ENCODE measurements at regions not wholly inside any gene's neighbourhood (a gene's known extent, or its start where the extent isn't known, plus 50 kb on each side); places are given as distances from the start of the nearest gene placed in this dataset.
A peak's percentile ranks its signal among the peaks of the same experiment; 100 is the strongest.
"Not testable (repeated sequence)": the region's sequence is repeated elsewhere in the genome, so short reads cannot be mapped to it uniquely, and the experiment has no call there.

GRCh38 chr12:127970491-127970890 is 296.5 kb upstream of the TMEM132C start:
- Mint-ChIP-seq H3K9me3 (peaks cover 6 to 32% (median 7%) of the 10 kb centered on the region in 3 donors), H3K36me3 (no peaks in the 10 kb centered on the region), H3K27ac (no peak overlapping the region), H3K4me1 (no peaks in the 10 kb centered on the region), H3K4me3 (no peak overlapping the region), H3K27me3 (no peaks in the 10 kb centered on the region)

GRCh38 chr12:127980585-127980984 is 286.4 kb upstream of the TMEM132C start:
- Mint-ChIP-seq H3K4me1 (no peaks in the 10 kb centered on the region), H3K27ac (peak overlapping the region in 1 of 3 donors; percentile 38), H3K36me3 (no peaks in the 10 kb centered on the region), H3K4me3 (no peak overlapping the region), H3K9me3 (peaks cover 0 to 16% (median 7%) of the 10 kb centered on the region in 3 donors), H3K27me3 (no peaks in the 10 kb centered on the region)

- H3K36me3 Mint-ChIP-seq, result no peaks in the 10 kb centered on the region
- H3K4me1 Mint-ChIP-seq, result no peaks in the 10 kb centered on the region
- peaks cover 0 to 8% (median 5%) of the 10 kb centered on the region in 3 donors for H3K9me3 Mint-ChIP-seq
- H3K4me3 Mint-ChIP-seq, result no peak overlapping the region
- no peaks in the 10 kb centered on the region for H3K27me3 Mint-ChIP-seq
- no peak overlapping the region for H3K27ac Mint-ChIP-seq
Observed at GRCh38 chr12:127981875-127982274, 285.1 kb upstream of the TMEM132C start.

GRCh38 chr12:127983213-127983791 is 283.7 kb upstream of the TMEM132C start:
- H3K4me1 Mint-ChIP-seq, H3K4me3 Mint-ChIP-seq, H3K27me3 Mint-ChIP-seq, H3K36me3 Mint-ChIP-seq, H3K9me3 Mint-ChIP-seq, H3K27ac Mint-ChIP-seq: not testable (repeated sequence)

GRCh38 chr12:127984386-127985055 is 282.4 kb upstream of the TMEM132C start:
- no peak overlapping the region for H3K4me3 Mint-ChIP-seq
- no peak overlapping the region for H3K27ac Mint-ChIP-seq
- peaks cover 0 to 4% (median 0%) of the 10 kb centered on the region in 3 donors for H3K9me3 Mint-ChIP-seq
- no peaks in the 10 kb centered on the region for H3K4me1 Mint-ChIP-seq
- no peaks in the 10 kb centered on the region for H3K27me3 Mint-ChIP-seq
- peaks cover 2% of the 10 kb centered on the region for H3K36me3 Mint-ChIP-seq

- no peaks in the 10 kb centered on the region for H3K4me1 Mint-ChIP-seq
- peaks cover 2% of the 10 kb centered on the region for H3K36me3 Mint-ChIP-seq
- H3K4me3 Mint-ChIP-seq, result no peak overlapping the region
- no peak overlapping the region for H3K27ac Mint-ChIP-seq
- no peaks in the 10 kb centered on the region for H3K27me3 Mint-ChIP-seq
- H3K9me3 Mint-ChIP-seq, result peaks cover 2 to 4% (median 3%) of the 10 kb centered on the region in 3 donors
Observed at GRCh38 chr12:127987199-127987901, 279.6 kb upstream of the TMEM132C start.

- peaks cover 2% of the 10 kb centered on the region for H3K36me3 Mint-ChIP-seq
Observed at GRCh38 chr12:127991485-127991884, 275.5 kb upstream of the TMEM132C start.

GRCh38 chr12:127998988-127999387 is 268.0 kb upstream of the TMEM132C start:
- H3K4me1 Mint-ChIP-seq, result no peaks in the 10 kb centered on the region
- H3K27me3 Mint-ChIP-seq, result no peaks in the 10 kb centered on the region
- peaks cover 2% of the 10 kb centered on the region for H3K36me3 Mint-ChIP-seq
- H3K9me3 Mint-ChIP-seq, result peaks cover 2 to 17% (median 7%) of the 10 kb centered on the region in 3 donors
- no peak overlapping the region for H3K27ac Mint-ChIP-seq
- H3K4me3 Mint-ChIP-seq, result no peak overlapping the region

More at GRCh38 chr12:127991485-127991884, 275.5 kb upstream of the TMEM132C start:
- no peaks in the 10 kb centered on the region for H3K4me1 Mint-ChIP-seq
- no peaks in the 10 kb centered on the region for H3K27me3 Mint-ChIP-seq
- H3K9me3 Mint-ChIP-seq, result peaks cover 6 to 7% (median 6%) of the 10 kb centered on the region in 3 donors
- no peak overlapping the region for H3K4me3 Mint-ChIP-seq
- H3K27ac Mint-ChIP-seq, result no peak overlapping the region

- H3K9me3 Mint-ChIP-seq, result peaks cover 0 to 17% (median 4%) of the 10 kb centered on the region in 3 donors
- peak overlapping the region in 1 of 4 donors; percentile 57 for H3K4me3 Mint-ChIP-seq
- H3K36me3 Mint-ChIP-seq, result peaks cover 2% of the 10 kb centered on the region
- no peaks in the 10 kb centered on the region for H3K27me3 Mint-ChIP-seq
- no peaks in the 10 kb centered on the region for H3K4me1 Mint-ChIP-seq
- H3K27ac Mint-ChIP-seq, result no peak overlapping the region
Observed at GRCh38 chr12:128004383-128004938, 262.5 kb upstream of the TMEM132C start.

GRCh38 chr12:128007250-128007649 is 259.7 kb upstream of the TMEM132C start:
- H3K9me3 Mint-ChIP-seq, result peaks cover 0 to 17% (median 2%) of the 10 kb centered on the region in 3 donors
- H3K4me1 Mint-ChIP-seq, result no peaks in the 10 kb centered on the region
- H3K36me3 Mint-ChIP-seq, result peaks cover 2% of the 10 kb centered on the region
- no peak overlapping the region for H3K4me3 Mint-ChIP-seq
- H3K27ac Mint-ChIP-seq, result no peak overlapping the region
- no peaks in the 10 kb centered on the region for H3K27me3 Mint-ChIP-seq

- peaks cover 0 to 17% (median 2%) of the 10 kb centered on the region in 3 donors for H3K9me3 Mint-ChIP-seq
Observed at GRCh38 chr12:128008341-128008740, 258.6 kb upstream of the TMEM132C start.

GRCh38 chr12:128009108-128009507 is 257.9 kb upstream of the TMEM132C start:
- Mint-ChIP-seq H3K4me3 (no peak overlapping the region), H3K9me3 (peaks cover 2 to 17% (median 3%) of the 10 kb centered on the region in 3 donors), H3K27ac (no peak overlapping the region)

More at GRCh38 chr12:128008341-128008740, 258.6 kb upstream of the TMEM132C start:
- Mint-ChIP-seq H3K4me1 (no peaks in the 10 kb centered on the region), H3K27me3 (no peaks in the 10 kb centered on the region), H3K4me3 (no peak overlapping the region), H3K27ac (no peak overlapping the region), H3K36me3 (no peaks in the 10 kb centered on the region)

GRCh38 chr12:128012110-128012509 is 254.9 kb upstream of the TMEM132C start:
- H3K27me3 Mint-ChIP-seq, result no peaks in the 10 kb centered on the region
- H3K9me3 Mint-ChIP-seq, result peaks cover 2 to 14% (median 3%) of the 10 kb centered on the region in 3 donors
- no peaks in the 10 kb centered on the region for H3K36me3 Mint-ChIP-seq
- no peak overlapping the region for H3K4me3 Mint-ChIP-seq
- H3K27ac Mint-ChIP-seq, result peak overlapping the region in 1 of 3 donors; percentile 21
- H3K4me1 Mint-ChIP-seq, result no peaks in the 10 kb centered on the region

More at GRCh38 chr12:128009108-128009507, 257.9 kb upstream of the TMEM132C start:
- no peaks in the 10 kb centered on the region for H3K36me3 Mint-ChIP-seq
- no peaks in the 10 kb centered on the region for H3K27me3 Mint-ChIP-seq
- no peaks in the 10 kb centered on the region for H3K4me1 Mint-ChIP-seq

GRCh38 chr12:128015276-128015675 is 251.7 kb upstream of the TMEM132C start:
- H3K4me1 Mint-ChIP-seq, result no peaks in the 10 kb centered on the region
- no peak overlapping the region for H3K4me3 Mint-ChIP-seq
- no peak overlapping the region for H3K27ac Mint-ChIP-seq
- no peaks in the 10 kb centered on the region for H3K27me3 Mint-ChIP-seq
- peaks cover 3 to 15% (median 7%) of the 10 kb centered on the region in 3 donors for H3K9me3 Mint-ChIP-seq
- H3K36me3 Mint-ChIP-seq, result no peaks in the 10 kb centered on the region

GRCh38 chr12:128018067-128018466 is 248.9 kb upstream of the TMEM132C start:
- H3K4me3 Mint-ChIP-seq, result no peak overlapping the region
- H3K27me3 Mint-ChIP-seq, result no peaks in the 10 kb centered on the region
- peaks cover 3 to 17% (median 7%) of the 10 kb centered on the region in 3 donors for H3K9me3 Mint-ChIP-seq

More at GRCh38 chr12:128018067-128018466, 248.9 kb upstream of the TMEM132C start:
- H3K36me3 Mint-ChIP-seq, result no peaks in the 10 kb centered on the region
- H3K27ac Mint-ChIP-seq, result no peak overlapping the region
- no peaks in the 10 kb centered on the region for H3K4me1 Mint-ChIP-seq

All from IgD-negative memory B cell (primary cell).